ENCODE measurements at regions not wholly inside any gene's neighbourhood (a gene's known extent, or its start where the extent isn't known, plus 50 kb on each side); places are given as distances from the start of the nearest gene placed in this dataset.

- TF ChIP-seq POLR2A (IDR thresholded peaks at IDR 0.05; ENCODE audit: low read depth, low read length): no peak
- TF ChIP-seq, protein P1, sequence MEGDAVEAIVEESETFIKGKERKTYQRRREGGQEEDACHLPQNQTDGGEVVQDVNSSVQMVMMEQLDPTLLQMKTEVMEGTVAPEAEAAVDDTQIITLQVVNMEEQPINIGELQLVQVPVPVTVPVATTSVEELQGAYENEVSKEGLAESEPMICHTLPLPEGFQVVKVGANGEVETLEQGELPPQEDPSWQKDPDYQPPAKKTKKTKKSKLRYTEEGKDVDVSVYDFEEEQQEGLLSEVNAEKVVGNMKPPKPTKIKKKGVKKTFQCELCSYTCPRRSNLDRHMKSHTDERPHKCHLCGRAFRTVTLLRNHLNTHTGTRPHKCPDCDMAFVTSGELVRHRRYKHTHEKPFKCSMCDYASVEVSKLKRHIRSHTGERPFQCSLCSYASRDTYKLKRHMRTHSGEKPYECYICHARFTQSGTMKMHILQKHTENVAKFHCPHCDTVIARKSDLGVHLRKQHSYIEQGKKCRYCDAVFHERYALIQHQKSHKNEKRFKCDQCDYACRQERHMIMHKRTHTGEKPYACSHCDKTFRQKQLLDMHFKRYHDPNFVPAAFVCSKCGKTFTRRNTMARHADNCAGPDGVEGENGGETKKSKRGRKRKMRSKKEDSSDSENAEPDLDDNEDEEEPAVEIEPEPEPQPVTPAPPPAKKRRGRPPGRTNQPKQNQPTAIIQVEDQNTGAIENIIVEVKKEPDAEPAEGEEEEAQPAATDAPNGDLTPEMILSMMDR (IDR thresholded peaks at IDR 0.05; ENCODE audit: extremely low read depth in 1 of 2, insufficient read depth in 1 of 2, low read depth in 1 of 2, low read length in 2 of 2): no peak
- TF ChIP-seq EZH2 (IDR thresholded peaks at IDR 0.05; ENCODE audit: borderline replicate concordance, low read depth, low read length, severe bottlenecking): no peak
Observed at GRCh38 chr5:86929123-86929766, 311.5 kb downstream of the COX7C start.
